ENCODE measurements at regions not wholly inside any gene's neighbourhood (a gene's known extent, or its start where the extent isn't known, plus 50 kb on each side); places are given as distances from the start of the nearest gene placed in this dataset.

DNA sequence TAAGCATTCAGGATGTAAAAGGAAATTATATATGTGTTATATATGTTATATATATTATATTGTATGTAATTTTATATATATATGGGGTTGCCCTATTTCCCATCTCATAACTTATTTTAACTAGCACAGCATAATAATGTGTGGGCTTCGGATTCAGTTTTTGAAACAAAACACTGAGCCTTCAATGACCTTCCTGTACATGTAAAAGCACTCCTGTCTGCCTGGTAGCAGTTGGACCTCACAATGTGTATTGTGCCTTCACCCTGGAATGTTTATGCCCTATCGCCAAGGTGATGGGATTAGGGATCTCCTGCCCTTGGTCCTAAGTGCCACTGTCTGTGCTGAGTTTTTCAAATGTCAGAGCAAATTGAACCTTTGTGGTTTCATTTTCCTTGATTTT, 968.8 kb downstream of the TUBA3C start:
- TF ChIP-seq CTCF (IDR thresholded peaks at IDR 0.05; ENCODE audit: extremely low read depth in 1 of 2, insufficient read depth in 1 of 2, low read depth in 1 of 2, low read length in 2 of 2) (no peak), POLR2AphosphoS5 (IDR thresholded peaks at IDR 0.05; ENCODE audit: insufficient read depth, low read depth, low read length) (no peak)
